NCI-H748 (cell line): ENCODE measurements at regions not wholly inside any gene's neighbourhood (a gene's known extent, or its start where the extent isn't known, plus 50 kb on each side); places are given as distances from the start of the nearest gene placed in this dataset.
"Not testable (repeated sequence)": the region's sequence is repeated elsewhere in the genome, so short reads cannot be mapped to it uniquely, and the experiment has no call there.

Experiments
- DNase-seq: peaks from one replicate; lab custom pipeline; 2025; ENCODE audit not compliant: unreplicated experiment; lab: John Stamatoyannopoulos, UW

DNA sequence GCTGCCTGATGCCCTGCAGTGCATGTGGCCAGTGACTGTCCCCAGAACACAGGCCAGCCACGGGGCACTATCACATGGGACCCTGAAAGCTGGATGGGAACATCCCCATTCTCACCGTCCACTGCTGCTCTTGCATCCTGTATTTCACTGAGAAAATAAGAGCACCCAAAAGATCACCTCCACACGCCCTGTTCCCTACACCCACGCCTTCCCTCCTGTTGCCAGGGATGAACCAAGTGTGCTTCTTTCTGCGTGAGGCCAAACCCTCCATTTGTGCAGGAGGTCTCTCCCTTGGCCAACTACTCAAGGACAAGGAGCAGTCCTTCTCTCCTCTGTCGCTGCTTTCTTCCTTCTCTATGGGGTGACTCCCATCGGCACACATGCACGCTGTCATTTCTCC lies 118.3 kb downstream of the LRRC37A3 start:
- not testable (repeated sequence) for DNase-seq

DNA sequence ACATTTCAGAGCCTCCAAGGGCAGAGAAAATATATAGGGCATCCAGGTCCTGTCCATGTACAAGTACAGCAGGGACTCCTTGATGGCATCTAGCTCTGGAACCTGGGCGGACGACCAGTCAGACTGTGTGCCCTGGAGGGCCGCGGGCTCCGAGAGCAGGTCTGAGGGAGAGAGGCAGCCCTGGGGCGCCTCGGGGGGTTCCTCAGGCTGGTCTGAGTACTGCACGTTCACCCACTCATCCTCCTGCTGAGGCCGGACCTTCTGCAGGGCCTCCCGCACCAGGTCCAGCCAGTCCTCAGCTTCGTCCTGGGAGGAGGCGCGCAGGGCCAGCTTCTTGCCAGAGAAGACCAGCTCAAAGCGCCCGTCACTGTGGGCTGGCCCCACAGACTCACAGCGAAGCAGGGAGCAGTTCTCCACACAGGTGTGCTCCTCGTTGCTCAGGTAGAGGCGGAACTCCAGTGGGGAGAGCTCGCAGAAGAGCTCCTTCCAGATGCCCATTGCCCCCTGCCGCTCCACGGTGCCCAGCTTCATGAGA lies 118.8 kb downstream of the LRRC37A3 start:
- DNase-seq: not testable (repeated sequence)

DNA sequence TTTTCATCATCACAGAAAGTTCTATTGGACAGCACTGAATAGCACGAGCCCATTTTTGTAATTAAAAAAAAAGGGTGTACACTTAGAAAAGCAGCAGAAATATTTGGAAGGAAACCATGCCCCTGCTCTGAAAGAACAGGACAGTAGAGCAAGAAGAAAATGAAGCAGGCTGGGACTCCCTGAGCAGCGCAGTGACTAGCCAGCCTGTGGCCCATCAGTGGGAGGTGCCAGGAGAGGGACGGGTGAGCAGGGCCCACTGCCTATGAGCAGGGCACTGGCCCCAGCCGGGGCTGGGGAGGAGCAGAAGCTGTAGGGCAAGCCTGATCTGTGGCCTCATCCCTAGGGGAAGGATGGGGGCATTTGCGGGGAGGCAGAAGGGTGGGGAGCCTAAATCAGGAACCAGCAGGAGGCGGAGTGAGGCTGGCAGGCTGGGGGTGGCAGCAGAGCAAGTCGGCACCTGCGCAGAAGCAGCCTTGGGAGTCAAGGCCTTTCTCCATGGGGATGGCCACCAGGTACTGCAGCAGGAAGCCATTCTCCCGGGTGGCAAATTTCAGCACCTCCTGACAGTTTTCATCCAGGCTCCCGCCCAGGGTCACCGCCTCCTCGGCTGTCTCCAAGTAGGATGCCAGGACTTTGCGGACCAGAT lies 119.6 kb downstream of the LRRC37A3 start:
- not testable (repeated sequence) for DNase-seq

DNA sequence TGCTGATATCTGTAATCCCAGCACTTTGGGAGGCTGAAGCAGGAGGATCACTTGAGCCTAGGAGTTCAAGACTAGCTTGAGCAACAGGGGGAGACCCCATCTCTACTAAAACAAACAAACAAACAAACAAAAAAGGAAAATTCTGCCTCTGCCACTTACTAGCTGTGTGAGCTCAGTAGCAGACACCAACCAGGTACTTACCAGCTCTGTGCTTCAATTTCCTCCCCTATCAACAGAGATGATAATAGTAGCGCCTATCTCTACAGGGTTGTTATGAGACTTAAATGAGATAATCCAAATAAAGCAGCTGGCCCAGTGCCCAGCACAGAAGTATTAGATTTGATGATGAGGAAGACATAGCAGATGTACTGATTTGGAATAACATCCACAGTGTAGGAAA lies 120.3 kb downstream of the LRRC37A3 start:
- DNase-seq: not testable (repeated sequence)

DNA sequence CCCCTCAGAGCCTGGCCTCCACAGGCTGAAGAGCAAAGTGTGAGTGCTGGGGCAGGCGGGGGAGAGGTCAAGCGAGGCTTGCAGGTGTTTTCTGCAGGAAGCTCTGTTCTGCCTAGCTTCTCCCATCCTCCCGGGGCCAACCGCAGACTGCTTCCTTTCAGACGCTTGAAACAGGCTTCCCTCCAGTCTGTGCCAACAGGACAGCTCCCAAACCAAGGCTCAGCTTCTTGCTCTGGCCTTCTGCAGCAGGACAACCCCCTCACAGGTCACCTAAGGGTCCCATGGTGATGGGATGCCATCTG lies 120.8 kb downstream of the LRRC37A3 start:
- not testable (repeated sequence) for DNase-seq

DNA sequence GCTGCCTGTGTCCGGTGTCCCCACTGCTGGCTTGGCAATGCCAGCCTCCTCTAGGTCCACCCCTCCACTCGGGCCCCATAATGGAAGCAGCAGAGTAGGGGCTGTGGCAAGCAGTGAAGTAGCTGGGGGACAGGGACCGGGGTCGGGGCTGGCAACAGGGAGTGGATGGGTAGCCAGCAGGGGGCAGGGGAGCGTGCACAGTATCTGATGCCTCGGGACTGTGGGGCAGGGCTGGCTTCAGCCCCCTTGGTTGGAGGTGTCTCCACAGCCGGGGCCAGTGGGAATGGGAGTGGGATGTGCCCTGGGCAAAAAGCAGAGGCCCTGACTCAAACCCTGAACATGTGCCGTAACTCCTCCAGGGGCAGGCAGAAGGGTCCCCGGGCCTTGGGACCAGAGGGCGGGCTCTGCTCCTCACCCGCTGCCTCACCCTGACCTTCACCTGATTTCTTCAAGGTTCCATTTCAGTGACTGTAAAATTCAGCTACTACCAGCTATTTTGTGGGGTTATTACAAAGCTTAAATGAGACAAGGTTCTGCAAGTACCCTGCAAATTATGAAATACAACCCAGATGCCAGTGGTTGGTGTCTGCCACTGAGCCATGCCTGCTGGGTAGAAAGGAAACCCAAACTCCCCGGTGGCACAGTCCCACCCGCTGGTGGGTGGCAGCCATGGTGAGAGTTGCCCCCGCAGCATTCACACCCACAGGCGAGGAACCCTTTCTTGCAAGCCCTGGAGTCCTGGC lies 121.4 kb downstream of the LRRC37A3 start:
- not testable (repeated sequence) for DNase-seq

DNA sequence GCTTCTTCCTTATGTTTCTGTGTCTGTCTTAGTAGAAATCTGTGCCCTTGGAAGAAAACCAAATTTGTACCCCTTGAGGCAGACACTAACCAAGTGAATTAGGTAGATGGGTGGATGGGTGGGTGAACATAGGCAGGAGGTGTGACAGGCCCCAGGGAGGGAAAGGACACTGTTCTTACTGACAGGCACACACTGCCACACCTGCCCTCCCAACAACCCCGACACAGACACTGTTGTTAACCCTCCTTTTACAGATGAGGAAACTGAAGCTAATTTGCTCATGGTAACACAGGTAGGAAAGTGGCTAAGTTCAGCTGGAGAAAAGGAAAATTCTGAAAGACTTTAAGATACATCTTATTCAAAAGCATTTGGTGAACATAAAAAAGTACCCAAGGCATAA lies 123.9 kb downstream of the LRRC37A3 start:
- not testable (repeated sequence) for DNase-seq

DNA sequence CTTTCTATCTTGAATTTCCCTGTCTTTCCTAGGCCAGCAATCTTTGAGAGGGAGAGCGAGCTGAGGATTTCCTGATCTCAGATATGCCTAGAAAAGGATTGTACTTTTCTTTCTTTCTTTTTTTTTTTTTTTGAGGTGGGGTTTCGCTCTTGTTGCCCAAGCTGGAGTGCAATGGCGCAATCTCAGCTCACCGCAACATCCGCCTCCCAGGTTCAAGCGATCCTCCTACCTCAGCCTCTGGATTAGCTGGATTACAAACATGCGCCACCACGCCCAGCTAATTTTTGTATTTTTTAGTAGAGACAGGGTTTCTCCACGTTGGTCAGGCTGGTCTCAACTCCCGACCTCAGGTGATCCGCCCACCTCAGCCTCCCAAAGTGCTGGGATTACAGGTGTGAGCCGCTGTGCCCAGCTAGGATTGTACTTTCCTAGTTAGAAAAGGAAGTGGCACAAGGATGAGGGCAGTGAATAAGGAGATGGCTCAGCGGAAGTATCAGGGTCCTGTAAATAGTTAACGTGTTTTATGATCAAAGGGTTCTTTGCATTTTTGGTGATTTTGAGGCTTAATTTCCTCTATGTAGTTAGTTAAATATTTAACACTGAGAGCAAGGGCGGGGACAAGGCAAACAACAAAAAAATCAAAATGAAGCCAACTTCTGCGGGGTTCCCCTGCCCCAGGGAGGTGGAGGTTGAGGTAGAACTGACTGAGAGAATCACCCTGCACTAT lies 124.6 kb downstream of the LRRC37A3 start:
- not testable (repeated sequence) for DNase-seq

DNA sequence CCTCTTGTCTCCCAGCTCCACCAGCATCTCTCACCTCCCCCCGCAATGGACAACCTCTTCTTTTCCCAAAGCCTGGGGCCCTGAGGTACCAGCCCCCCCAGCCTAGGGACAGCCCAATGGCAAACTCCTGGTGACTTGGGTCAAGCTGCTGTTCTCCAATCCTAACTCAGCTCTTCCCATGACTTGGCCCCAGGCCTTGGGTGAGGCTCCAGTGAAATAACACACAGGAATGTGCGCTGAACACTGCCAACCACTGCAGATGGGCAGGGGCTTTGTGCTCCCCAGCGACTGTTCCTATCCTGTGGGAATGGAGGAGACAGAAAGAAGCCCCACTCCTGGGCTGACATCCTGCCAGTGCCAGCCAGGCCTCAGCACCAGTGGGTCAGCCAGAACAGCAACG lies 125.2 kb downstream of the LRRC37A3 start:
- DNase-seq: not testable (repeated sequence)

DNA sequence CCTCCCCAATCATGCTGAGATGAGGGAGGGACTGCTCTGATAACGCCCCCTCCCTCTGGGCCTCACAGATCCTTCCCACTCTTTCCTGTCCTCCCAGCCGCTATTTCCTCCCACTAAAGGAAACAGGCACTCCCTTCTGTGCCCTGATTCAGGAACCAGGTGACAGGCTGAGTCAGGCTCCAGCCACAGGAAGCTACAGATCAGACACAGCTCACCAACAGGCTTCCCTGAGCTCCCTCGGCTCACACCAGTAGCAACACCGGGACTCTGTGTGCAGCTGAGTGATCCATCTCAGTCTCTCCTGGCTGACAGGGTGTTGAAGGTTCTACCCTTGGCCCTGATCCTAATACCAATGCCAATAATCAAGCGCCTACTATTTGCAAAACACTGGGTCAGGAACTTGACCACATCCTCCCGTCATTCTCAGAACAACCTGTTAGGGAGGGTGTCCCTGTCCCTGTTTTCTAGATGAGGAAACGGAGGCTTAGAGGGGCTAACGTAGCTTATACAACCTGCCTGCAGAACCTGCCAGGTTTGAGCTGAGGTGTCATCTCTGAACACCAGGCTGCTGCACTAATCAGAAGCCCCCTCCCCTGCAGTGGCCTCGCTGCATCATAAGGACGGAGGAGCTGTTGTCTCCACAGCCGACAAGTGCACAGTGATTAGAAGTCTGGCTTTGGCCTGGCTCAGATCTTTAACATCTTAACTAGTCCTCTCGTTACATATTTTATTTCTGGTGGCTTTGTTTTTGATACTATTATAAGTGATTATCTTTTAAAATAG lies 126.3 kb downstream of the LRRC37A3 start:
- not testable (repeated sequence) for DNase-seq

DNA sequence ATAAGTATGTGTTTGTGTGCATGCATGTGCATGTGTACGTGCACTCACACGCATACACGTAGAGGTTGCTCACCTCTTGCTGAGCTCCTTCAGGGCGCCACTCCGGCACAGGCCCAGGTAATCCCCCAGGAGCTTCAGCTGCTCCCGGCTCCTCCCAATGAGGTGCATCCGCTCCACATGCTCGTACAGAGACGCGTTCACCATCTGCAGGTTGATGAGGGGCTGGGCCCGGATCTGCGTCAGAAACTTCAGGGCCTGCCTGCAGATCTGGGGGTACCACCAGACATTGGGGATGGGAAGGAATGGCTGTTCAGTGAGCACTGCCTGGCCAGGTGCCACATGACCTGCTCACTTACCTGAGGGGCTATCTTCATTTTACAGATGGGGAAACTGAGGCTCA lies 127.0 kb downstream of the LRRC37A3 start:
- DNase-seq: not testable (repeated sequence)

DNA sequence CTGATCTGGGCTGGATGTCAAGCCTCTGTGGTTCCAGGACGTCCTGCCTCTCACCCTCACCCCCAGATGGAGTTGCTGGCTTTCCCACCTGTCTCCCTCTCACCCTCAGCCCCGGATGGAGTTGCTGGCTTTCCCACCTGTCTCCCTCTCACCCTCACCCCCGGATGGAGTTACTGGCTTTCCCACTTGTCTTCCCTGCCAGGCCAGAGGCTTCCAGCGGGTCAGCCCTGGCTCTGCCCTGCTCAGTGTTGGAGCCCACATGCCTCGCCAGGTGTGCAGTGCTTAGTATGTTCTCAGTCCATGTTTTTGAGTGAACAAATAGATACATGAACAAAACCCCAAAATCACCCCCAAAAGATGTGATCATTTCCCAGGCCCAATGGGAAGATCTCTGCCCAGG lies 127.6 kb downstream of the LRRC37A3 start:
- not testable (repeated sequence) for DNase-seq

DNA sequence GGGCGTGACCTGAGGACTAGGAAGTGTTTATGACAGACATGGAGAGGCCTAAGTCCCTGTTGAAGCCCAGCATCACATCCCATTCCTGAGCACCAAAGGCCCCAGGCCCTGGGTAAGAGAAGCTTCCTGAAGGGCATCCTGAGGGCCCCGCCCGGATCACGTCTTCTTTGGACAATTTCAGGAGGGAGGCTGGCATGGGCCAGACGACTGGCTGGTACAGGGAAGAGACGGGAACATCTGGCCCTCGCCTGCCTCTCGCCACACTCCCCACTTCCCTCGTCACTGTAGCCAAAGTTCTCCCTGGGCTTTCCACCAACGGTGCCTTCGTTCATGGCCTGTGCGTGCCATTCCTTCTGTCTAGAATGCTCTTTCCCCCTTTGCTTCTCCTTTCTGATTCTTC lies 128.1 kb downstream of the LRRC37A3 start:
- not testable (repeated sequence) for DNase-seq

DNA sequence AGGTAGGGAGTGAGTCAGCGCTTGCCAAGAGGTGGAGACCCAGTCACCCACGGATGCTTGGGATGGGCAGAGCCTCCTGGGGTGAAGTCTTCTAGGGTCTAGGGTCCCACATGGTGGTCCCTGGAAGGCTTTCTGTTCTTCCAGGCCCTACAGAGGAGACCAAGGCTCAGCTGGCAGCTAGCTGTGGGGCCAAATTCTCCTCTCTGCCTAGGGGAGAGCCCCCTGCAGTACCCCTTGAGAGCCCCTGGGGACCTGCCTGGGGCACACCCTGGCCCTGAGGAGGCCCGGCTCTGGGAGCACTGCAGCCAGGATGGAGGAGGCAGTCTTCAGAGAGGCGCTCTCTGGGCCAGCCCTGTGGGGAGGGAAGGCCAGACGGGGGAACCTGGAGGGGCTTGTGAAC lies 128.6 kb upstream of the SMURF2 start:
- not testable (repeated sequence) for DNase-seq

DNA sequence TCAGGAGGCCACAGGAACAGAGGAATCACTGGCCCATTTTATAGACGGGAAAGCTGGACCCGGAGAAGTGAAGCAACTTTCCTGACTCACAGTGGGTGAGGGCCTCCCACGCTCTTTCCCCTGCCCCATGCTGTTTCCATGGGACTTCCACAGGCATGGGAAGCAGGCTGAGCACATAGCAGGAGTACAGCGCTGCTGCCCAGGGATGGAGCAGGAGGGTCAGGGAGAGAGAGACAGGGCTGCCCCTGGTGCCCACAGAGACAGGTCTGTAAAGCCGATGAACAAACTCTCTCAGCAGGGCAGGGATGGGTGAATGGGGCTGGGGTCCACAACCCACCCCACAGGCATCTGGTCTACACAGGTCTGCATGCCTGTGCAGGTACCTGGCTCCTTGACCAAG lies 128.1 kb upstream of the SMURF2 start:
- DNase-seq: not testable (repeated sequence)

DNA sequence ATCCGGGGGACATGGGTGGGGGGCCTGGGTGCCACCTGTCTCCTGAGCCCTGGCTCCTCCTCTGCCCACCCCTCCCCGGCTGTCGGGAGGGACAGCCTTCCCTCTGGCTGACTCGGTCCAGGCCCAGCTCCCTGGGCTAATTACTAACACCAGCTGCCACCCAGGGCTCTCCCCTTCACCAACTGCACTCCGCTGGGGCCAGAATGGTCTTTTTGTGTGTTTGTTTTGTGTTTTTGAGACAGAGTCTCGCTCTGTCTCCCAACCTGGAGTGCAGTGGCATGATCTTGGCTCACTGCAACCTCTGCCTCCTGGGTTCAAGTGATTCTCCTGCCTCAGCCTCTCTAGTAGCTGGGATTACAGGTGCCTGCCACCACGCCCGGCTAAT lies 126.9 kb upstream of the SMURF2 start:
- DNase-seq: not testable (repeated sequence)

DNA sequence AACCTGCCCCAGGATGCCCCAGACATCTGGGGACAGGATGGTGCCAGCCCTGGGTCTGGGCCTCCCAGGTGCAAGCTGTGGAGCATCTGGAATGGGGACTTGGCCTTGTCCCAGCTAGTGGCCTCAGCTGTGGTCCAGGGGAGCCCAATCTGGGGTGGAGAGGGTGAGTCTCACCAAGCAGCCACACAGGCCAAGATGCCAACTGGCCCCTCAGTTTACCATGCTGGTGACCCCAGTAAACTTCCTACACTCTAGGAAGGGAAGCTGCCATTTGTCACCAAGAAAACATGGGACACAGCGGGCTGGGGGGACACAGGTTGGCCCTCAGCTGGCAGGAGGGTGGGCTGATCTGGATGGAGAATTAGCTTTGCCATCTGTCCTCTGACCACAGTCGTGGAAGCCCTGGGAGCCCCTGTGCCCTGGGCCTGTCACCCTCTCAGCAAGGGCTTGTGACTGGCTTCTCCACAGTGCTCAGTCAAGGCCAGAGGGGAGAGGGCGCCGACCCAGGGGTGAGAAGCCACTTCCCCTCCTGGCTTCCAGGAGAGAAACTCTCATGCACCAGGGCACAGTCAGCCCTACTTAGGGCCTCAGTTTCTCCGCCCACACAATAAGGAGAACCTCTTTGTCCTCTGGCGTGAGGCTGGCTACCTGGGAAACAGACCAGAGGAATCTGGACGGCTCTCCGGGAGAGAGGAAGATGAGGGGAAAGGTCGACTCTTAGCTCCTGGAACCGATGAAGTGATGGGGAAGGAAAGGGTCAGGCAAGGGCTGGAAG lies 126.4 kb upstream of the SMURF2 start:
- DNase-seq: no peak

DNA sequence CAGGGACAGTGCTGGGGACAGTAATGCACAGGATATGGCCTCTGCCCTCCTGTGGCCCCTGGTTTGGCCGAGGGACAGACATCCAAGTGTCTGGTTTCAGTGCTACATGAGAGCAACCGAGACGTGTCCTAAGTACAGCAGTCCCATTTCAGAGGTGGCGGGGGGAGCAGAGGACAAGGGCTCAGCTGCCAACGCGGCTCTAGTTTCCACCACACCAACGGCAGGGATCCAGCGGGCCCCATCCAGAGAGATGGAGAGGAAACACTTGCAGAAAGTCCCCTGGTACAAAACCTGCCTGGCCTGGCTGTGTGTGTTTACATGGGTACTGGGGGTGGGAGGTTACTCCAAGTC lies 125.8 kb upstream of the SMURF2 start:
- DNase-seq: no peak

DNA sequence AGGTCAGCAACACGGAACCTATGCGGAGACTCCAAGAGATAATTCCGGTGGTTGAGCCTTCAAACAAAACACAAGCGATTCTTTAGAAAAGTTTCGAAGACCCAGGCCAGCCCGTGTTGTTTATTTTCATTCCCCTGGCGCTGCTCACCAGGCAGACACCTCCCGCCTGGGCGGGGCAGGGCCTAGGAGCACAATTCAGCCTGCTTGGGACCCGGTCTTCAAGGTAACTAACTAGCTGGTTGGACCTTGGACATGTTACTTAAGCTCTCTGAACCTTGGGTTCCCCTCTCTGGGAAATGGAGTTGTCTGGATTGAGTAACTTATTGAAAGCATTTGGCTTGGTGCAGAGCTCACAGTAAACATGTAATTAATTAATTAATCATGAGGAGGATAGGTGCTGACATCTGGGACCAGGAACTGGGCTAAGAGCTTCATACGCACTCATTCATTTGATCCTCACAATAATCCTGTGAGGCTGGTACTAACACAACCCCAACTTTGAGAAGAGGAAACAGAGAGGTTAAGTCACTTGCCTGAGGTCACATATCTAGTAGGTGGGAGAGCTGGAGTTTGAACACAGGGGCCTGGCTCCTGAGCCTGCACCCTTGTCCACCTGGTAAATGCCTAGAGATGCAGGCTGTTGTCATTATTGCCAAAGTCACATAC lies 125.3 kb upstream of the SMURF2 start:
- no peak for DNase-seq

DNA sequence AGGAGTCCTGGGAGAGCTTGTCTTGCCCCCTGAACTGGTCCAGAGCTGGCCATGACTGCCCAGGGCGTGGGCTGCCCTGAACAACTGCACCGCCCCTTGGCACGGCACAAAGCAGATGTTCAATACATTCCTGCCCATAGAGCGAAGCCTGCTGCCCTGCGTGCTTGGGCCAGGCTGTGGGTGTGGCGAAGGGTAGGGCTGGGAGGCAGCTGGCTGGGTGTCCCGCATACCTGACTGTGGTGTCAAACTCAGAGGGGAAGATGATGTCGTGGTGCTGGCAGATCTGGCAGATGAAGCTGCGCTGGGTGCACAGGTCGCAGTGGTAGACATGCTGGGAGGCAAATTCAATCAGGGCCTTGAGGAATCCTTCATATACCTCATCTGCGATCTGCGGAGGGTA lies 124.2 kb upstream of the SMURF2 start:
- DNase-seq: no peak
